NB4 (cell line): ENCODE measurements at regions not wholly inside any gene's neighbourhood (a gene's known extent, or its start where the extent isn't known, plus 50 kb on each side); places are given as distances from the start of the nearest gene placed in this dataset.

Source experiments
- DNase-seq: peaks from one replicate; pipeline ENCODE4 v3.0.0; 2010; ENCODE audit warnings: low read depth
- H3K4me3 ChIP-seq: one replicate; pipeline ENCODE4 v1.5.1; 2011; ENCODE audit warnings: mild to moderate bottlenecking, low read depth, low read length, moderate library complexity
- MAX ChIP-seq: IDR thresholded peaks from 2 replicates; pipeline ENCODE4 v1.6.1; 2011; ENCODE audit warnings: low read depth, low read length
- MYC ChIP-seq: IDR thresholded peaks from 2 replicates; pipeline ENCODE4 v1.6.1; 2011; ENCODE audit warnings: low read depth, low read length
- POLR2A ChIP-seq: IDR thresholded peaks from 2 replicates; pipeline ENCODE4 v1.6.1; 2011; ENCODE audit warnings: mild to moderate bottlenecking; ENCODE audit not compliant: insufficient read length; ENCODE audit errors: extremely low read depth
- TF ChIP-seq, protein P1 (sequence below): IDR thresholded peaks from one replicate; pipeline ENCODE4 v1.5.1; 2012; ENCODE audit warnings: low read depth, low read length

GRCh38 chr12:87320724-87321123, 708.5 kb downstream of the C12orf50 start:
- no peak for TF ChIP-seq MYC
- no peak for DNase-seq
- no peak overlapping the region for H3K4me3 ChIP-seq

- H3K4me3 ChIP-seq = no peak overlapping the region
- DNase-seq = no peak
- no peak for TF ChIP-seq MAX
These were observed 711.9 kb downstream of the C12orf50 start for GRCh38 chr12:87317302-87317701.

DNA sequence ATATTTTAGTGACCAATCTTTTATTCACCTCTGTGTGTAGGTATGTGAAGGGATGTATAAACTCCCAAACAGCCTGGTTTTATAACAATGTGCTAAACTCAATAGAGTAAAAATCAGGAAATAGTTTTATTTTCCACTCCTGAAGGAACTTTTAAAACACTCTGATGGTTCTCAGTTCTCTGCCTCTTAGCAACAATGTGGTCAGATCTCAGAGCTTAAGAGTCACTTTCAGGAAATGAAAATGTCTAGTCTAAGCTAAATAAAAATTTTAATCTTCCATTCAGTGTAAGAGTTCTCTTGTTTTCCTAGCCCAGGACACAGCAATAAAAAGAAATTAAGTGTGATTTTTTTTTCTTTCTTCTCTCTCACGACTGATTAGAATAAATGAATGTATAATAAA, 718.0 kb downstream of the C12orf50 start:
- no peak overlapping the region for H3K4me3 ChIP-seq
- TF ChIP-seq, protein P1, sequence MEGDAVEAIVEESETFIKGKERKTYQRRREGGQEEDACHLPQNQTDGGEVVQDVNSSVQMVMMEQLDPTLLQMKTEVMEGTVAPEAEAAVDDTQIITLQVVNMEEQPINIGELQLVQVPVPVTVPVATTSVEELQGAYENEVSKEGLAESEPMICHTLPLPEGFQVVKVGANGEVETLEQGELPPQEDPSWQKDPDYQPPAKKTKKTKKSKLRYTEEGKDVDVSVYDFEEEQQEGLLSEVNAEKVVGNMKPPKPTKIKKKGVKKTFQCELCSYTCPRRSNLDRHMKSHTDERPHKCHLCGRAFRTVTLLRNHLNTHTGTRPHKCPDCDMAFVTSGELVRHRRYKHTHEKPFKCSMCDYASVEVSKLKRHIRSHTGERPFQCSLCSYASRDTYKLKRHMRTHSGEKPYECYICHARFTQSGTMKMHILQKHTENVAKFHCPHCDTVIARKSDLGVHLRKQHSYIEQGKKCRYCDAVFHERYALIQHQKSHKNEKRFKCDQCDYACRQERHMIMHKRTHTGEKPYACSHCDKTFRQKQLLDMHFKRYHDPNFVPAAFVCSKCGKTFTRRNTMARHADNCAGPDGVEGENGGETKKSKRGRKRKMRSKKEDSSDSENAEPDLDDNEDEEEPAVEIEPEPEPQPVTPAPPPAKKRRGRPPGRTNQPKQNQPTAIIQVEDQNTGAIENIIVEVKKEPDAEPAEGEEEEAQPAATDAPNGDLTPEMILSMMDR = no peak
- TF ChIP-seq MYC = no peak
- no peak for TF ChIP-seq MAX
- TF ChIP-seq POLR2A = no peak
- DNase-seq = no peak

- no peak for DNase-seq
- H3K4me3 ChIP-seq = no peak overlapping the region
- TF ChIP-seq MYC = no peak
- TF ChIP-seq POLR2A = no peak
- TF ChIP-seq MAX = no peak
- TF ChIP-seq, protein P1 = no peak
These were observed 719.1 kb downstream of the C12orf50 start for GRCh38 chr12:87310126-87310525.

- no peak for DNase-seq
- TF ChIP-seq MYC = no peak
- no peak for TF ChIP-seq MAX
- no peak for TF ChIP-seq POLR2A
- TF ChIP-seq, protein P1 = no peak
- no peak overlapping the region for H3K4me3 ChIP-seq
These were observed 723.7 kb downstream of the C12orf50 start for GRCh38 chr12:87305481-87305880.

DNA sequence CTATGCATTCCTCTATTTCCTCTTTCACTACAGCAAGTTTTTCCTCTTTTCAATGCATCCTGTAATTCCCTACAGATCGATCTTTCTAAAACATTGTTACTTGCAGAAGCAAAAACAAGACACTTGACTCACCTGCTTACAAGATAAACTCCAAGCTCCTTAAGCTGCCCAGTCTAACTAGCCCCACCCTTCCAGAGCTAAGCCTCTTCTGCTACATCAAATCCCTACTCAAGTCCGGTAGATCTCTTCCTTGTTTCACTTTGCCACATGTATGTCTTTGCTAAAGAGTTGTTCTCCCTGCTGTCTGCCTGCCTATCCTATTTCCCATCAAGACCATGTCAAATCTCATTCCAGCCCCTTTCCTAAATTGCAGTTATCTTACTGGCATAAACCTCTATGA, 724.8 kb downstream of the C12orf50 start:
- no peak for DNase-seq
- H3K4me3 ChIP-seq = no peak overlapping the region
- TF ChIP-seq, protein P1 = no peak
- TF ChIP-seq MYC (no peak), POLR2A (no peak), MAX (no peak)

GRCh38 chr12:87303396-87304012, 725.7 kb downstream of the C12orf50 start:
- DNase-seq = no peak
- TF ChIP-seq, protein P1 = no peak
- no peak overlapping the region for H3K4me3 ChIP-seq
